Fibroblast of the conjunctiva (primary cell): ENCODE measurements at regions not wholly inside any gene's neighbourhood (a gene's known extent, or its start where the extent isn't known, plus 50 kb on each side); places are given as distances from the start of the nearest gene placed in this dataset.
"Not testable (repeated sequence)": the region's sequence is repeated elsewhere in the genome, so short reads cannot be mapped to it uniquely, and the experiment has no call there.

Experiments
- DNase-seq: peaks from one replicate; pipeline ENCODE4 v3.0.0-alpha.2; 2010; ENCODE audit warnings: low read depth

GRCh38 chr10:57168611-57169240 lies 807.7 kb upstream of the ZWINT start:
- no peak for DNase-seq

- no peak for DNase-seq
Measured at GRCh38 chr10:57165671-57166070, 804.6 kb upstream of the ZWINT start.

- DNase-seq, result no peak
Measured at GRCh38 chr10:57162231-57162630, 801.2 kb upstream of the ZWINT start.

GRCh38 chr10:57161157-57161556 lies 800.1 kb upstream of the ZWINT start:
- no peak for DNase-seq

GRCh38 chr10:57145548-57145947 lies 784.5 kb upstream of the ZWINT start:
- DNase-seq, result no peak

- no peak for DNase-seq
Measured at GRCh38 chr10:57142925-57143576, 782.0 kb upstream of the ZWINT start.

GRCh38 chr10:57141708-57142107 lies 780.6 kb upstream of the ZWINT start:
- DNase-seq, result no peak

- DNase-seq, result no peak
Measured at GRCh38 chr10:57119684-57120083, 758.6 kb upstream of the ZWINT start.

- DNase-seq, result no peak
Measured at GRCh38 chr10:57113545-57113944, 752.5 kb upstream of the ZWINT start.

- no peak for DNase-seq
Measured at GRCh38 chr10:57102236-57102635, 741.2 kb upstream of the ZWINT start.

GRCh38 chr10:57098146-57098545 lies 737.1 kb upstream of the ZWINT start:
- no peak for DNase-seq

- no peak for DNase-seq
Measured at GRCh38 chr10:57096044-57096443, 735.0 kb upstream of the ZWINT start.

- DNase-seq, result no peak
Measured at GRCh38 chr10:57094965-57095364, 733.9 kb upstream of the ZWINT start.

- no peak for DNase-seq
Measured at GRCh38 chr10:57094083-57094482, 733.0 kb upstream of the ZWINT start.

- DNase-seq, result no peak
Measured at GRCh38 chr10:57053530-57053929, 692.5 kb upstream of the ZWINT start.

GRCh38 chr10:57049096-57049495 lies 688.0 kb upstream of the ZWINT start:
- no peak for DNase-seq

GRCh38 chr10:57038531-57038930 lies 677.5 kb upstream of the ZWINT start:
- no peak for DNase-seq

GRCh38 chr10:57035310-57035709 lies 674.3 kb upstream of the ZWINT start:
- DNase-seq, result no peak

- DNase-seq, result not testable (repeated sequence)
Measured at GRCh38 chr10:57032301-57032700, 671.2 kb upstream of the ZWINT start.

GRCh38 chr10:57031346-57031745 lies 670.3 kb upstream of the ZWINT start:
- DNase-seq, result no peak

- DNase-seq, result no peak
Measured at GRCh38 chr10:57026307-57026706, 665.2 kb upstream of the ZWINT start.

GRCh38 chr10:57023626-57024025 lies 662.6 kb upstream of the ZWINT start:
- DNase-seq, result no peak

- no peak for DNase-seq
Measured at GRCh38 chr10:57018452-57018851, 657.4 kb upstream of the ZWINT start.
